GM23248 (cell line): ENCODE measurements at regions not wholly inside any gene's neighbourhood (a gene's known extent, or its start where the extent isn't known, plus 50 kb on each side); places are given as distances from the start of the nearest gene placed in this dataset.
A peak's percentile ranks its signal among the peaks of the same experiment; 100 is the strongest.

Source experiments
- DNase-seq: peaks from one replicate; pipeline ENCODE4 v3.0.0-alpha.2; 2015
- H2AFZ ChIP-seq: fragments of 200-600 bp; sonication (generic); 2 replicates; pipeline ENCODE4 v1.6.1; 2016; ENCODE audit warnings: antibody characterized with exemption
- H3F3A ChIP-seq: fragments of 200-600 bp; sonication (generic); 2 replicates; pipeline ENCODE4 v1.6.1; 2016; ENCODE audit warnings: mild to moderate bottlenecking, antibody characterized with exemption, mixed run types; ENCODE audit not compliant: insufficient read depth
- H3K27ac ChIP-seq: fragments of 200-600 bp; sonication (generic); 2 replicates; pipeline ENCODE4 v1.5.1; 2016; ENCODE audit warnings: mild to moderate bottlenecking
- H3K27me3 ChIP-seq: fragments of 200-600 bp; sonication (generic); replicated peaks from 2 replicates; pipeline ENCODE4 v1.6.1; 2016; ENCODE audit warnings: mild to moderate bottlenecking; ENCODE audit not compliant: insufficient read depth
- H3K36me3 ChIP-seq: fragments of 200-600 bp; sonication (generic); 2 replicates; pipeline ENCODE4 v1.6.1; 2016; ENCODE audit warnings: low read depth, mild to moderate bottlenecking
- H3K4me1 ChIP-seq: fragments of 200-600 bp; sonication (generic); 2 replicates; pipeline ENCODE4 v1.6.1; 2016; ENCODE audit warnings: mild to moderate bottlenecking; ENCODE audit not compliant: insufficient read depth
- H3K4me2 ChIP-seq: fragments of 200-600 bp; sonication (generic); one replicate; pipeline ENCODE4 v1.6.1; 2016; ENCODE audit warnings: mild to moderate bottlenecking; ENCODE audit not compliant: unreplicated experiment
- H3K4me3 ChIP-seq: fragments of 200-600 bp; sonication (generic); 2 replicates; pipeline ENCODE4 v1.5.1; 2016; ENCODE audit warnings: mild to moderate bottlenecking
- H3K79me2 ChIP-seq: fragments of 200-600 bp; sonication (generic); 2 replicates; pipeline ENCODE4 v1.6.1; 2016; ENCODE audit warnings: mild to moderate bottlenecking; ENCODE audit not compliant: insufficient read depth
- H3K9ac ChIP-seq: fragments of 200-600 bp; sonication (generic); 2 replicates; pipeline ENCODE4 v1.6.1; 2016; ENCODE audit warnings: mild to moderate bottlenecking
- H3K9me2 ChIP-seq: fragments of 200-600 bp; sonication (generic); 2 replicates; pipeline ENCODE4 v1.6.1; 2016; ENCODE audit warnings: mixed run types, mild to moderate bottlenecking, moderate library complexity; ENCODE audit not compliant: insufficient read depth
- H3K9me3 ChIP-seq: fragments of 200-600 bp; sonication (generic); one replicate; pipeline ENCODE4 v1.6.1; 2017; ENCODE audit warnings: low read depth
- H4K20me1 ChIP-seq: fragments of 200-600 bp; sonication (generic); 2 replicates; pipeline ENCODE4 v1.6.0; 2016; ENCODE audit not compliant: insufficient read depth
- EZH2 ChIP-seq: fragments of 200-600 bp; sonication (generic); IDR thresholded peaks from 2 replicates; pipeline ENCODE4 v1.6.1; 2018; ENCODE audit warnings: antibody characterized with exemption, mild to moderate bottlenecking; ENCODE audit not compliant: insufficient read depth, poor library complexity, severe bottlenecking
- EZH2phosphoT487 ChIP-seq: fragments of 200-600 bp; sonication (generic); IDR thresholded peaks from 2 replicates; pipeline ENCODE4 v1.6.1; 2018; ENCODE audit warnings: antibody characterized with exemption, moderate library complexity, mild to moderate bottlenecking, low read depth; ENCODE audit not compliant: insufficient read depth
- WGBS, 2 experiments: methylation state at CpG; one replicate each; pipeline ENCODE4 v1.1.6; 2015 to 2017; ENCODE audit warnings: low lambda C conversion rate in 2 of 2, low coverage in 1 of 2; ENCODE audit errors: missing lambda C conversion rate in 2 of 2; 5-methylcytosine and 5-hydroxymethylcytosine counted together
- in situ Hi-C: fragments of 300-500 bp; cut with MboI; formaldehyde crosslinking; loops from 2 replicates; pipeline ENCODE4 v1.15.0; 2020

GRCh38 chr4:141314627-141315026, 93.9 kb downstream of the ZNF330 start:
- H3K27ac ChIP-seq: no peak overlapping the region
- DNase-seq: no peak
- H3F3A ChIP-seq: no peaks in the 10 kb centered on the region
- no peaks in the 10 kb centered on the region for H3K4me1 ChIP-seq
- H3K9ac ChIP-seq: no peak overlapping the region
- no peak overlapping the region for H2AFZ ChIP-seq
- H3K9me3 ChIP-seq: no peaks in the 10 kb centered on the region
- H3K4me2 ChIP-seq: no peak overlapping the region
- WGBS, 2 experiments: 67 to 75% methylated on average over 1 of the region's 1 CpG
- H3K9me2 ChIP-seq: no peaks in the 10 kb centered on the region
- H3K36me3 ChIP-seq: no peaks in the 10 kb centered on the region
- TF ChIP-seq EZH2phosphoT487: no peak
- TF ChIP-seq EZH2: no peak
- H3K27me3 ChIP-seq: no peaks in the 10 kb centered on the region
- H4K20me1 ChIP-seq: no peaks in the 10 kb centered on the region
- no peak overlapping the region for H3K4me3 ChIP-seq
- in situ Hi-C loops: no loop called here
- H3K79me2 ChIP-seq: no peaks in the 10 kb centered on the region

- Histone ChIP-seq H3K4me1 (peaks cover 36% of the 10 kb centered on the region), H3F3A (peaks cover 30% of the 10 kb centered on the region), H4K20me1 (no peaks in the 10 kb centered on the region), H3K79me2 (no peaks in the 10 kb centered on the region), H3K9me3 (no peaks in the 10 kb centered on the region), H3K27ac (peak overlapping the region; percentile 90), H2AFZ (peak overlapping the region; percentile 27; the same call in 1 of the 2 replicates), H3K9me2 (peaks cover 8% of the 10 kb centered on the region; the same call in 1 of the 2 replicates), H3K27me3 (no peaks in the 10 kb centered on the region), H3K9ac (peak overlapping the region; percentile 62), H3K36me3 (no peaks in the 10 kb centered on the region), H3K4me3 (peak overlapping the region; percentile 10), H3K4me2 (peak overlapping the region; percentile 66)
- in situ Hi-C loops: loop anchor here (25.0 kb wide), 1 partner anchor 1509 kb away; the partner anchor contains the start of gene INPP4B
- WGBS, 2 experiments: 66 to 70% methylated on average over 6 of the region's 6 CpGs
- TF ChIP-seq EZH2: no peak
- TF ChIP-seq EZH2phosphoT487: no peak
- DNase-seq: peak; percentile 62
Observed at GRCh38 chr4:141328560-141329173, 108.0 kb downstream of the ZNF330 start.

DNA sequence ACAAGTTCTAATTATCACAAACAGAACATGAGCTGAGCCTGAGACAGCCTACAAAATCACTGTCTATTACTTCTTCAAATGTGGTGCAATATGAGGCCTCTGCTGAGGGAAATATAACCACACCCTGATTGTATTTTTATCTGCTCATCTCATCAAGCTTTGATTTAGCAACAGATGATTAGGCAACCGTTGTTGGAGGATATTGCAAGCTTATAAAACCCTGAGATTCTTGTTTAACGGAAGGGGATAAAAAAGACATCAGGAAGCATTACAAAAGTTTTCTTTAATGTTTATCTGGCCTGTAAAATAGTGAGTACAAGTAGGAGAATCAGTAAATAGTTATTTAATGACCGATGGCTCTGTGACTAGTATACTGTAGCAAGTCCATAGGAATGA, 108.5 kb downstream of the ZNF330 start:
- H3K27ac ChIP-seq: peak overlapping the region; percentile 90
- in situ Hi-C loops: loop anchor here (25.0 kb wide), 1 partner anchor 1508 kb away; the partner anchor contains the start of gene INPP4B

DNA sequence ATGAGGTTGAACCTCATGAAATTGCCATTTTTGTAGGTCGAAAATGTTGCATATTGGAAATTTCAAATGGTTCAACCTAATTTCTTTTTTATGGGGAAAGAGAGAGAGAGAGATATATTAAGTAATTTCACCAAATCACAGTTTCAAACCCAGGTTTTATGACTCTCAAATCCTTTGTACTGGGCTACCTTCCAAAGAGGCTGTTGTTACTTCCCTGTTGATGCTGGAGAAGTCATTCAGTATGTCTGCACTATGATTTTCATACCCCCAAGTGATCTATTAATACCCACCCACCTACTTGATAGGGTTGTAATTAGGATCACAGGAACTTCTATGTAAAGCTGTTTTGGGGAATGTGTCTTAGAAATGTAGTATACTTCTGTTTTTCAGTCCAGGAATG, 109.9 kb downstream of the ZNF330 start:
- Histone ChIP-seq H3K27me3 (no peaks in the 10 kb centered on the region), H3K4me3 (no peak overlapping the region), H3F3A (peaks cover 44% of the 10 kb centered on the region), H2AFZ (no peak overlapping the region), H4K20me1 (no peaks in the 10 kb centered on the region), H3K9ac (no peak overlapping the region), H3K4me1 (peaks cover 48% of the 10 kb centered on the region), H3K9me2 (peaks cover 8% of the 10 kb centered on the region; the same call in 1 of the 2 replicates), H3K27ac (no peak overlapping the region), H3K36me3 (no peaks in the 10 kb centered on the region), H3K9me3 (no peaks in the 10 kb centered on the region), H3K4me2 (no peak overlapping the region), H3K79me2 (no peaks in the 10 kb centered on the region)
- 93 to 100% methylated on average over 1 of the region's 1 CpG for WGBS, 2 experiments
- no peak for TF ChIP-seq EZH2phosphoT487
- no peak for TF ChIP-seq EZH2
- in situ Hi-C loops: loop anchor here (25.0 kb wide), 1 partner anchor 1507 kb away; the partner anchor contains the start of gene INPP4B
- DNase-seq: peak; percentile 12

More for the DNA sequence above, 108.5 kb downstream of the ZNF330 start:
- Histone ChIP-seq H3F3A (peaks cover 33% of the 10 kb centered on the region), H3K27me3 (no peaks in the 10 kb centered on the region), H4K20me1 (no peaks in the 10 kb centered on the region), H3K9ac (peak overlapping the region; percentile 62), H3K9me3 (no peaks in the 10 kb centered on the region), H3K4me3 (peak overlapping the region; percentile 10), H2AFZ (peak overlapping the region; percentile 27), H3K79me2 (no peaks in the 10 kb centered on the region), H3K4me2 (peak overlapping the region; percentile 66), H3K9me2 (peaks cover 8% of the 10 kb centered on the region; the same call in 1 of the 2 replicates), H3K4me1 (peaks cover 39% of the 10 kb centered on the region), H3K36me3 (no peaks in the 10 kb centered on the region)
- 0% methylated on average over 3 of the region's 3 CpGs for WGBS, 2 experiments
- TF ChIP-seq EZH2: no peak
- 0 out of 2 replicates have a peak, but pooled peaks have one; percentile 69 for TF ChIP-seq EZH2phosphoT487
- DNase-seq: peak; percentile 87
